Nucleus accumbens (tissue), 56 donors: ENCODE measurements at regions not wholly inside any gene's neighbourhood (a gene's known extent, or its start where the extent isn't known, plus 50 kb on each side); places are given as distances from the start of the nearest gene placed in this dataset.

Experiments used
- DNase-seq, 56 donors: peaks; one replicate each; lab custom pipeline; 2025; lab: John Stamatoyannopoulos, UW

GRCh38 chr14:26846388-26846787 lies 248.6 kb upstream of the NOVA1 start:
- no peak for DNase-seq

- DNase-seq, result no peak
Observed at GRCh38 chr14:26849514-26849913, 251.7 kb upstream of the NOVA1 start.

DNA sequence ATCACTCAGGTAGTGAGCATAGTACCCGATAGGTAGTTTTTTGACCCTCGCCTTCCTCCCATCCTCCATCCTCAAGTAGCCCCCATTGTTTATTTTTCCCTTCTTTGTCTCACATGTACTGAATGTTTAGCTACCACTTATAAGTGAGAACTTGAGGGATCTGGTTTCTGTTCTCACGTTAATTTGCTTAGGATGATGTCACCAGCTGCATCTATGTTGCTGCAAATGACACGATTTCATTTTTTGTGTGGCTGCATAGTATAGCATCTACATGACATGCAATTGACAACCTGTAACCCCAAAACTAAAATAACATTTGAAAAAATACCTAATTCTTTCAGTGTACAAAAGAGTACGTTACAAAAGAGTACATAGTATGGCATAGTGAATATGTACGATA lies 254.0 kb upstream of the NOVA1 start:
- DNase-seq, result no peak

DNA sequence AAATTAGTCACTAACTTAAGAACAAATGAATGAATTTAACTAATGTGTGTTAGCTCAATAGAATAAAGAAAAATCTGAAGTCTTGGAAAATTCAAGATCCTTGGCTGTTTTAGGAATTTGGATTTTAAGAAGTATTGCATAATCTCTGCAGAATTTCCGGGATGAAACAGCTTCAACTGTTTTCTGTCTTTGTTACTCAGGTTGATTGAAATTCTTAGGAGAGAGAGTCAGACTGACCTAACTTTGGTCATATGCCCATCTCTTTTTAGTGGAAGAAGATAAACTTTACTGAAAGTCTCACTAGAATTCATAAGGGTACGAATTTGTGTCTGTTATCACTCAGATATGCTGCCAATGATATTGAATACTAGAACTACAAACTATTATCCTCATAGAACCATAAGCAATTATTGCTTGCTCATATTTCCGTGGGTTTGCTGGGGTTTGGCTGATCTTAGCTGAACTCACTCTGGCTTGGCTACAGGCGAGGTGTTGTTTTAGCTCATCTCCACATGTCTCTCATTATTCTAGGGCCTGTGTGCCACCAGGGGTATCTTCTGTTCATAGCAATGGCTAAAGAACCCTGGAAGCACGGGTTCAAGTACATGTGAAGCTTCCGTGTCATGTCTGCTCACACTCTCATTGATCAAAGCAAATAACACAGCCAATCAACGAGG lies 257.4 kb upstream of the NOVA1 start:
- DNase-seq, result no peak

DNA sequence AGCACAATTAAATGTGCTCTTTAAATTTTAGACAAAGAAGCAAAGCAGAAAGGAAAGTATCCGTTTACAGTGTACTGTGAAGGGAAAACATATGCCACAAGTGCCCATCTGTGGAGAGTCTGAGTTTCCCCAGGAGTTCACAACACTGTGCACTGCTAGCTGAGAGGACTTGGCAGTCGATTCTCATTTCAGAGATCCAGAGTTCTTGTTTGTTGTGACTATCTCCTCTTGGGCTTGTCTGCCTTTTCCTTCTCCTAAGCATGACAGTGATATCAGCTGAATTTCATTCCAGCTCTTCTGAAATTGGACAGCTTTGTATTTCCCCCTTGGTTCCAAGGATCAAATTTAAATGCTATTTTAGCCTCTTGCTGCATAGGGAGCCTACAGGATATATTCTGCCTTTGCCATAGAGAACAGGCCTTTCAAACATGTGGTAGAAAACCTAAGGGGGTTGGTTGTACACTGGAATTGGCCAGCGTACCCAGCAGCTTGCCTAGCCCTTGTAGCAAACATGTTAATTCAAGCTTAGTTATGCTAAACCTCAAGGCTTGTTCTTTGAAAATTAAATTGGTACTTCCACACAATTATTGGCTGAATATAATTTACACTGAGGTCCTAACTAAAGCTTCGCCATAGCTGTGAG lies 259.2 kb upstream of the NOVA1 start:
- DNase-seq, result no peak

DNA sequence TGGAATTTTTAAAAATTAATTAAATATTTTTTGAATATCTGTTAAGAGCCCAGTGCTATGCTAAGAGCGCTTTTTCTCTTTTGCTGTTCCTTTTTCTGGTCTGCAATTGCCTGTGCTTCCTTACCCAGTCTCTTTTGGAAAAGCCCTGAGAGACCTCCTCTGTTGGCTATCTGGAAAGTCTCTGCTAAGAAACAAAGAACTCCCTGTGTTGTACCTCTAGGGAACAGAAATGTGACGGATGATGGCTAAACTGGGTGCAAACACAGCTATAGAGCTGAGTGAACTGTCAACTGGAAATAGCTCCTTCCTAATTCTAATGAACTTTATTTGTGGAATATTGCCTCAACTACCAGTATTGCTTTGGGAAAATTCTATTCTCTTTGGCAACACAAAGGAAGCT lies 261.6 kb upstream of the NOVA1 start:
- DNase-seq, result no peak

- DNase-seq, result no peak
Observed at GRCh38 chr14:26860111-26860510, 262.3 kb upstream of the NOVA1 start.

- DNase-seq, result no peak
Observed at GRCh38 chr14:26863736-26864135, 265.9 kb upstream of the NOVA1 start.

DNA sequence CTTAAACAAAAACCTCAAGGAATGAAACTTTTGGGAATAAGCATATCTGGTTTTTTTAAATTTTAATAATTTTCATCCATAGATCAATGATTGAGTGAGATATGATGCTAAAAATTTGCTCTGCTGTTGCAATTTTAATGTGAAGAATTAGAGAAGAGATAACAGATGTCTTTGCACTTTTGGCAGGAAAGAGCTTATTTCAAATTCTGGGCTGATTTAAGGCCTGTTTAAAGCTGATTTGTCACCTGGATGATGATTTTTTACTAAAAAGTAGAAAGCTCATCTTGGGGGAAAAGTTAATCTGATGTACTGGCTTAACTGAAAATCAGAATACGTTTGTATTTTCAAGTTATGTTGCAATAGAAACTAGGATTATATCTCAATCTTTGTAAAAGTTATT lies 268.9 kb upstream of the NOVA1 start:
- DNase-seq, result no peak

DNA sequence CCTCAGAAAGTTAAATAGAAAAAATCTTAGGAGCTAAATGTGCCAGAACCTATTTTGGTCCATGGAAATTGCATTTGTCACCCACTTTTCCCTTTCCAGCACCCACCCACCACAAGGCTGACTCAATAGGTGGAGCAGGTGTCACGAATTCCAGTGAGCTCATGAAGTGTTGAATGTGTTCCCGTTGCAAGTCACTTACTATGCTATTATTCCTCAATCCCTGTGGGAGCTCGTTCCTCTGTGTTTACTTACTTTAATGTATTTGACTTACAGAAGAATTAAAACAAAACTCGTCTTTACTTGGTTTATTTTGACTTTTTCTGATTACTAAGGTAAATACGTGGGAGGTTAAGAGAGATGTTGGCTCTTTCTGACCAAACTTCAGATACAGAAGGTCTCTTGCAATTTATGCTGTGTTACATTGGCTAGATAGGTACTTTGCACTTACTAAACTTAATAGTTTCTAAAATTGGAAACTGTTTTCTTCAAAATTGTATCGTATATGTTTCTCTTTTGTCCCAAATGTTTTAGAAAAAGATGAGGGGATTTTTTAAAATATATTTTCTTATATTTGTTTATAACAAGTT lies 269.4 kb upstream of the NOVA1 start:
- DNase-seq, result peak in 29 of 56 donors; percentile 2 to 81 (median 30)

GRCh38 chr14:26870096-26870495 lies 272.3 kb upstream of the NOVA1 start:
- no peak for DNase-seq

GRCh38 chr14:26870722-26871617 lies 273.1 kb upstream of the NOVA1 start:
- DNase-seq, result no peak

- peak in 7 of 56 donors; percentile 2 to 25 (median 6) for DNase-seq
Observed at GRCh38 chr14:26872515-26873361, 274.9 kb upstream of the NOVA1 start.

- no peak for DNase-seq
Observed at GRCh38 chr14:26873362-26873960, 275.6 kb upstream of the NOVA1 start.

DNA sequence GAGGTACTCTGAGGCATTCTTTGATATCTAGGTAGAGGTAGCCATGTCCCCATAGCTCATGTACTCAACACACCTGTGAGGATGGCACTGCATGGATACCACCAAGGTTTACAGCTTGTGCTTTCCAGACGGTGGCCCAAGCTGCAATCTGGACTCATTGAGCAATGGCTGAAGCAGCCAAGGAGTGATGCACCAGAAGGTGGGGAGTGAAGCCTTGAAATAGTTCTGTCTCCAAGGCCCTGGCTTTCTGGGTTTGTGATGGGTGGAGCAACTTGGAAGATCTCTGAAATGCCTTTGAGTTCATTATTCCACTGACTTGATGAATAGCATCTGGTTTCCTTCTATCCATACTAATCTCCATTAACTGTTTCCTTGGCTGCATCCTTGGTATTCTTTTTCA lies 290.0 kb upstream of the NOVA1 start:
- no peak for DNase-seq

GRCh38 chr14:26888592-26888991 lies 290.8 kb upstream of the NOVA1 start:
- no peak for DNase-seq

GRCh38 chr14:26896447-26896846 lies 298.6 kb upstream of the NOVA1 start:
- DNase-seq, result no peak

GRCh38 chr14:26897196-26897595 lies 299.4 kb upstream of the NOVA1 start:
- DNase-seq, result no peak

GRCh38 chr14:26905229-26905628 lies 307.4 kb upstream of the NOVA1 start:
- no peak for DNase-seq

- DNase-seq, result no peak
Observed at GRCh38 chr14:26913786-26914185, 316.0 kb upstream of the NOVA1 start.
